SK-N-MC (cell line): ENCODE measurements at regions not wholly inside any gene's neighbourhood (a gene's known extent, or its start where the extent isn't known, plus 50 kb on each side); places are given as distances from the start of the nearest gene placed in this dataset.

ENCODE experiments used
- EZH2 ChIP-seq: fragments of 200-600 bp; sonication (generic); IDR thresholded peaks from one replicate; pipeline ENCODE4 v1.6.1; 2017; ENCODE audit warnings: antibody characterized with exemption
- POLR2AphosphoS5 ChIP-seq: IDR thresholded peaks from 2 replicates; pipeline ENCODE4 v1.6.1; 2012; ENCODE audit warnings: mild to moderate bottlenecking, low read depth, low read length, borderline replicate concordance

GRCh38 chr2:142796588-142796987 lies 80.9 kb upstream of the KYNU start:
- TF ChIP-seq EZH2, result no peak
- TF ChIP-seq POLR2AphosphoS5, result no peak
